Dermis microvascular lymphatic vessel endothelial cell (primary cell): ENCODE measurements at regions not wholly inside any gene's neighbourhood (a gene's known extent, or its start where the extent isn't known, plus 50 kb on each side); places are given as distances from the start of the nearest gene placed in this dataset.

ENCODE experiments used
- DNase-seq, 2 donors: peaks; one replicate each; pipeline versions ENCODE4 v3.0.0 to v3.0.0-alpha.2; 2010; ENCODE audit warnings: low read depth in 2 of 2

GRCh38 chr16:60564588-60564987, 1471.7 kb downstream of the CDH8 start:
- DNase-seq, result no peak

- DNase-seq, result no peak
Observed at GRCh38 chr16:60563166-60563565, 1473.1 kb downstream of the CDH8 start.

- DNase-seq, result no peak
Observed at GRCh38 chr16:60558936-60559335, 1477.3 kb downstream of the CDH8 start.

DNA sequence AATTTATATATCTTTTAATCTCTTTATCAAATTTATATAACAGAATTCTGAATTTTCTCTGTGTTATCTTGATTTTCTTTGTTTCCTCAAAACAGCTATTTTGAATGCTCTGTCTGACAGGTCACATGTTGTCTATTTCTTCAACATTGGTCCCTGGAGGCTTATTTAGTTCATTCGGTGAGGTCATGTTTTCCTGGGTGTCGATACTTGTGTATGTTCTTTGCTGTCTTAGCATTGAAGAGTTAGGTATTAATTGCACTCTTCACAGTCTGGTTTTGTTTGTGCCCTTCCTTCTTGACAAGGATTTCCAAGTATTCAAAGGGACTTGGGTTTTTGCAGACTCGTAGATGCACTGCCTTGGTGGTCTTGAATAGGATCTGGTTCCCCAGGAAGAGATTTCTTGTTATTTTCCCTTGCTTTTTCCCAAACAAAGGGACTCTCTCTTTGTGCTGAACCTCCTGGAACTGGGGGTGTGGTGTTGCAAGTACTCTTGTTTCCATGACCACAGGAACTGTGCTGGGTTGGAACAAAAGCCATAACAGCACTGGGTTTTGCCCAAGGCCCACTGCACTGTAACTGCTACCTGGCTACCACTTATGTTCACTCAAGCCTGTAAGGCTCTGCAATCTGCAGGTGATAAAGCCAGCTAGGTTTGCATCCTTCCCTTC, 1483.0 kb downstream of the CDH8 start:
- DNase-seq, result no peak

DNA sequence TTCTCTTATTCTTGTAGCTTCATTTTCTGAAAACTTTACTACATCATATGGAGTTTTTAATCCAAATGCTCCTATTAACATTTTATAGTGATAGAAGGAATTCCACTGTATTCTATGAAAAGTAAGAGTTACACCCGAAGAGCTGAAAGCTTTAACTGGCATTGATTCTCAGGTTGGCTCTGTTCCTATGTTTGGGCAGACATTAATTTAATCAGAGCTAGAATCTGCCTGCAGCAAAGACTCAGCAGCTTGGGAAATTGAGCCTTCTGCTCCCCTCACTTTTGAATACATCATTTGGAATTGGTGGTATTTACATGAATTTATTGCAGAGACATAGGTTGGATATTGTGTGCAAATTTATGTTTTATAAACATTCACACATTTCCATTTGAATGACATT, 1494.7 kb downstream of the CDH8 start:
- DNase-seq, result no peak

GRCh38 chr16:60510941-60511340, 1525.3 kb downstream of the CDH8 start:
- no peak for DNase-seq

DNA sequence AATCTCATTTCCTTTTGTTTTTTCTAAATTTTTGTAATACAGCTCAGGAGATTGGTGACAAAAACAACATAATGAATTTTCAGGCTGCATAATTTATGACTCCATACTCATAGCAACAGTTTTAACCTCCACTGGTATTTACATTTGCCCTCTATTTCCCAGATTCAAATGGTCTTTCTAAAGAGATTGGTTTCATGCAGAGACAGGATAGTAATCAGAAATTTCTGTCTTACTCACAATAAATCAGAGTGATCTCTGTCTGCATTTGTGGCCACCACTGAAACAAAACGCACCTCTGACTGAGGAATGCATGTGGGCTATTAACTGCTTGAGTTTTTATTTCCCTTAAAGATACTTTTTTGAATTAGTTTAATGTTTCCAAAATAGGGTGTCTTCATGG, 1526.0 kb downstream of the CDH8 start:
- no peak for DNase-seq

GRCh38 chr16:60491273-60491672, 1545.0 kb downstream of the CDH8 start:
- DNase-seq, result no peak

GRCh38 chr16:60485872-60486489, 1550.3 kb downstream of the CDH8 start:
- no peak for DNase-seq

DNA sequence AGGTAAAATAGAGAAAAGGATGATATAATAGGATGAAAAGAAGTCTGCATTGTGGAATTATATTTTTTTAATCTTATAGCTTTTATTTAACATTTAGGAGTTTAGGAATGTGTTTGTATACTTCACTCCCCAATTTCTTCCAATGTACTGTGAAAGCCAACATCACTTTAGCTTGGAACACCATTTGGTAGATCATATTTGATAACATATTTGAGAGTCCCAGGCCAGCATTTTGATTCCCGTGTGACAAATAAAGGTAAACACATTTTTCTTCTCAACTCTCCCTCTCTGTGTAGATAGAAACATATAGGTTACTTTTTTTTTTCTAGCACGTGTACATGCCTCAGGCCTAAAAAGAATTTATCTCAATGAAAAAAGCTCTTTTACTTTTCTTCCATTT, 1551.3 kb downstream of the CDH8 start:
- no peak for DNase-seq

DNA sequence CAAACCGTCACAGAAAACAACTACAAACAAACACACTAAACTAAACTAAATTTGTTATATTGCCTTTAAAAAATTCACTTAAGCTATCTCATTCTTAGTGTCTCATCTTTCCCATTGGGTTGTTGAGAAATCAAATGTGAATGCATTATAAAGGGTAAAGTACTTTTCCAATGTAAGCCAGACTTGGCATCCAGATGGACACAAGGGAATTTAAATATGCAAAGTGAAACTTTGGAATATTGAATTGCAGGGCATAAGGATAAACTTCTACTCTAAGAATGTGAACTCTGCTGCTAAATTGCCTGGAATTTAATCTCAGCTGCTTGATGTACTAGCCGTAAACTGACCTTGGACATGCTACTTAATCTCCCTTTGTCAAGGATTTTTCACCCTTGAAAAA, 1554.6 kb downstream of the CDH8 start:
- no peak for DNase-seq

- no peak for DNase-seq
Observed at GRCh38 chr16:60478810-60479209, 1557.4 kb downstream of the CDH8 start.

DNA sequence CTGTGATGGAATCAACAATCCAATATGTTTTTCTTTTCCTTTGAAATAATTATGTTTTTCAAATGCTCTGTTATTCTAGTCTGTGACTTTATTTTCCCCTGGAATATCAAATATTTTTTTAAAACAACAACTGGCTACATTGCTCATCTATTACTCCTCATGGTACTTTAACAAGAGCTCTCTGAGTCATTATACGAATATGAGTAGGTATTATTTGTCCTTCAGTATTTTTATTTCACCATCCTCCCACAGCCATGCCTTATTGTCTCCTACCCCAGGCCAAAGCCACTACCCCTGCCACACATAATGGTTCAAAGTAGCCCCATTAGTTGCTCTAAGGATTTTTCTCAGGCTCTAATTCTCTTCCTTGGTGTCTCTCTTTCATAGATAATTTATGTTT, 1572.3 kb downstream of the CDH8 start:
- DNase-seq, result no peak

GRCh38 chr16:60459463-60459862, 1576.8 kb downstream of the CDH8 start:
- no peak for DNase-seq

DNA sequence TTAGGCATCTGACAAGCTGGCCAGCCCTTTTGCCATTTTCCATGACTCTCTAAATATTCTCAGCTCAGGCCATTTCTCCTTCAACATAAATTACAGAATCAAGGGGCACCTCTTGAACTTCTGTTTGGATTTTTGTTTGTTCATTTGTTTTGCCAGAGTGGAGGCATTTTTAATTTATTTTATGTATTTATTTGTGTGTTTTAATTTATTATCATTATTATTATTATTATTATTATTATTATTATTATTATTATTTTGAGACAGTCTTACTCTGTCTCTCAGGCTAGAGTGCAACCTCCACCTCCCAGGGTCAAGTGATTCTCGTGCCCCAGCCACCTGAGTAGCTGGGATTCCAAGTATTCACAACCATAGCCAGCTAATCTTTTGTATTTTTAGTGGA, 1578.0 kb downstream of the CDH8 start:
- DNase-seq, result no peak

DNA sequence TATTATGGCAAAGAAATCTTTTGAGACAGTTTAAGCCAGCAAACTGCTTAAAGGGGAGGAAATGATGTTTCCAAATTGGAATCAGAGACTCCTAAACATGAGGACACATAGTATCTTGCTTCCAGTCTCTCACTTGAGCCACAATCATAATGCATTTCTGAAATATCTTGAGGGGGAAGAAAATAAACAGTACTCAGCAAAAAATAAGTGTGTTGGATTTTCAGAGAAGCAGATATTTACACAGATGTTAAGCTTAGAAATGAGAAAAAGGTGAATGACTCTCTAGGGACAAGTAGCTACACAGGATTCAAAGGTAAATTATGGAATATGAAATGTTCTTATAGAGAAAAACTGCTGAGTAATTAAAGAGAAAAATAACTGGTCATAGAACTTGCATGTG, 1583.6 kb downstream of the CDH8 start:
- no peak for DNase-seq

DNA sequence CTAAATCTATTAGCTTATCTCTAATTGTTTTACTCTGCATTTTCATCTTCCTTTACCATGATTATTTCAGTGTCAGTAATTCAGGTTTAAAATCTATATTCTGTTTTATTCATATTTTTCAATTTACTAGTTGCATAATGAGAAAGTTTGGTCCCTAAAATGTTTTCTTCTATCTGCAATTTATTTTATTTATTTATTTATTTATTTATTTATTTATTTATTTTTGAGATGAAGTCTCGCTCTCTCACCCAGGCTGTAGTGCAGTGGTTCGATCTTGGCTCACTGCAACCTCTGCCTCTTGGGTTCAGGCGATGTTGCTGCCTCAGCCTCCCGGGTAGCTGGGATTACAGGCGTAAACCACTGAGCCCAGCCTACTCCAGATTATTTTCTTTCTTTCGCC, 1597.3 kb downstream of the CDH8 start:
- DNase-seq, result no peak

DNA sequence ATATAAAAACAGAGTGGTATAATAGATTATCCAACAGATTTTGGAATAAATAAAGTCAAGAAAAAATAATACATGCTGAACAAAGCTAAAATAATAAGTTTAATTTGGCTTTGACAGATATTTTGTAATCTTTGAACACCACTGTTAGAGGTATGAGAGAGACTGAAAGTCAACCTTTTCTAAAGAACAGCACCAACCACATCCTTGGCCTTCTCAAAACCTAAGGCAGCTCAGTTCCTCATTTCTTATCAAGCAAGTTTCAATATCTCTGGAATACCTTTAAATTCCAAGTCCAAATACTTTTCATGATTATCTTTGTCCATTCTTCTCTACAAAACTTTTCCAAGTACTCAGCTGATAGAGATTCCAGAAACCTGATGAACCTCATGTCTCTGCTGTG, 1603.8 kb downstream of the CDH8 start:
- no peak for DNase-seq

DNA sequence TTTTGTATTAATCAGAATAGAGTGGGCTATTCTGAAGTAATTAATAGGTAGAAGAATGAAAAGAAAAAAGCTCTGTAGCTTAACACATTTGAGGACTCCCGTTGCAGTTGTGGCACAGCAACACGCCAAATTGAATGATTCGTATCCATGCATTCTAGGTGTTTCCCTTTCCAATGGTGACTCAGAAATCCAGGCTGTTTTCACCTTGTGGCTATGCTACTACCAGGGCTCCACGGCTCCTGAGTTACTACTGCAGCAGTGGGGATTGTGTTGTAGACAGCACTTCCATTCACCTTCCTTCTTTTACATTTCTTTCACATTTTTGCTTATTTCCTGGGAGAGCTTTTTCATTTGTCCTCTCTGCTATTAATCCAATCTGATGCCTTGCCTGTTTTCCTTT, 1616.4 kb downstream of the CDH8 start:
- no peak for DNase-seq

DNA sequence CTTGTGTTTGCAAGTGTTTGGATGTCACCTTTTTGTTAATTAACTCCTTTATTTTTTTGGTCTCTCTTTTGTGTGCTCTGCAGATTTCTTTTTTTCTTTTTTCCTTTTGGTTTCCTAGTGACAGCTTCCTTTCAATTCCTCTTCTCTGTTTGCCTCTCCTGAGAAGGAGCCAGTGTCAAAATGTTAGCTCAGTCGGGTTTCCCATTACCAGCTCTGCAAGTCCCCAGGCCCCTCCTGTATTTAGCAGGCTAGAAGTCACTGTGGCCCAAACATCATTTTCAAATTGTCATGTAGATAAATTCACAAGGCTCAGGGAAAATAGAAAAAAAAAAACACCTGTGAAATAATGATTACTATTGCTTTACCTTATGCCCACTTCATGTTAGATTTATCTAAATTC, 1621.6 kb downstream of the CDH8 start:
- DNase-seq, result no peak

DNA sequence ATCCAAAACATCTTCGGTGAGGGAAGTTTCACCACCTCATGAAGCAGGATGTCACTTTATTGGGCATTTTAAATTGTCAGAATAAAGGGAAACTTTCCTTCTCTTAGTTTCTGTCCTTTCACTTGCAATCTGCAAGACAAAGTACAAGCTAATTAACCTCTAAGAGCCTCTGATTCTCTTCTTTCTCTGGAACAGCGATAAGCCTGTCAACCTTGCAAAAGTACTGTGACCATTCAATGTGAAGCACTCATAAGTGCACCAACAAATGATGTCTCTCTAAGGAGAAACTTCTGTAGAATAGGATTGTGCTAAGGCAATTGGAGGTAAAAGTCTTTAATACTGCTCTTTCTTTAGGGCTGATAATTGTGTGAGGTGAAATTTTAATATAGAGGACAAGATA, 1622.3 kb downstream of the CDH8 start:
- DNase-seq, result no peak

GRCh38 chr16:60407606-60408005, 1628.6 kb downstream of the CDH8 start:
- DNase-seq, result no peak

- no peak for DNase-seq
Observed at GRCh38 chr16:60407034-60407433, 1629.2 kb downstream of the CDH8 start.

GRCh38 chr16:60405286-60405685, 1631.0 kb downstream of the CDH8 start:
- DNase-seq, result no peak
